ENCODE measurements at regions not wholly inside any gene's neighbourhood (a gene's known extent, or its start where the extent isn't known, plus 50 kb on each side); places are given as distances from the start of the nearest gene placed in this dataset.

- no peak for DNase-seq (ENCODE audit: low read depth)
Observed at GRCh38 chr4:136540747-136541146, 991.5 kb downstream of the PCDH18 start.

GRCh38 chr4:136528131-136528530, 1004.2 kb downstream of the PCDH18 start:
- no peak for DNase-seq (ENCODE audit: low read depth)

- peak; percentile 74 for DNase-seq (ENCODE audit: low read depth)
Observed at GRCh38 chr4:136526517-136526916, 1005.8 kb downstream of the PCDH18 start.

GRCh38 chr4:136524039-136524438, 1008.3 kb downstream of the PCDH18 start:
- no peak for DNase-seq (ENCODE audit: low read depth)

GRCh38 chr4:136516371-136516770, 1015.9 kb downstream of the PCDH18 start:
- DNase-seq (ENCODE audit: low read depth), result no peak

- peak; percentile 58 for DNase-seq (ENCODE audit: low read depth)
Observed at GRCh38 chr4:136505020-136505419, 1027.3 kb downstream of the PCDH18 start.

GRCh38 chr4:136495851-136496250, 1036.4 kb downstream of the PCDH18 start:
- DNase-seq (ENCODE audit: low read depth), result no peak

GRCh38 chr4:136495076-136495475, 1037.2 kb downstream of the PCDH18 start:
- peak; percentile 13 for DNase-seq (ENCODE audit: low read depth)

GRCh38 chr4:136489101-136489500, 1043.2 kb downstream of the PCDH18 start:
- no peak for DNase-seq (ENCODE audit: low read depth)

GRCh38 chr4:136484996-136485395, 1047.3 kb downstream of the PCDH18 start:
- DNase-seq (ENCODE audit: low read depth), result peak; percentile 55

GRCh38 chr4:136476753-136477152, 1055.5 kb downstream of the PCDH18 start:
- DNase-seq (ENCODE audit: low read depth), result no peak

- no peak for DNase-seq (ENCODE audit: low read depth)
Observed at GRCh38 chr4:136471051-136471450, 1061.2 kb downstream of the PCDH18 start.

- no peak for DNase-seq (ENCODE audit: low read depth)
Observed at GRCh38 chr4:136465691-136466090, 1066.6 kb downstream of the PCDH18 start.

GRCh38 chr4:136463941-136464340, 1068.4 kb downstream of the PCDH18 start:
- DNase-seq (ENCODE audit: low read depth), result no peak

- DNase-seq (ENCODE audit: low read depth), result no peak
Observed at GRCh38 chr4:136461533-136461932, 1070.8 kb downstream of the PCDH18 start.

GRCh38 chr4:136458326-136458725, 1074.0 kb downstream of the PCDH18 start:
- DNase-seq (ENCODE audit: low read depth), result no peak

- DNase-seq (ENCODE audit: low read depth), result no peak
Observed at GRCh38 chr4:136457577-136457976, 1074.7 kb downstream of the PCDH18 start.

GRCh38 chr4:136457004-136457403, 1075.3 kb downstream of the PCDH18 start:
- DNase-seq (ENCODE audit: low read depth), result no peak

GRCh38 chr4:136443006-136443405, 1089.3 kb downstream of the PCDH18 start:
- no peak for DNase-seq (ENCODE audit: low read depth)

- no peak for DNase-seq (ENCODE audit: low read depth)
Observed at GRCh38 chr4:136442447-136442846, 1089.8 kb downstream of the PCDH18 start.

- no peak for DNase-seq (ENCODE audit: low read depth)
Observed at GRCh38 chr4:136441629-136442282, 1090.5 kb downstream of the PCDH18 start.

GRCh38 chr4:136438645-136439044, 1093.6 kb downstream of the PCDH18 start:
- DNase-seq (ENCODE audit: low read depth), result no peak

GRCh38 chr4:136424052-136424451, 1108.2 kb downstream of the PCDH18 start:
- DNase-seq (ENCODE audit: low read depth), result no peak

- DNase-seq (ENCODE audit: low read depth), result no peak
Observed at GRCh38 chr4:136414981-136415380, 1117.3 kb downstream of the PCDH18 start.

Measured in renal cortical epithelial cell (primary cell).